Pulmonary artery endothelial cell (primary cell): ENCODE measurements at regions not wholly inside any gene's neighbourhood (a gene's known extent, or its start where the extent isn't known, plus 50 kb on each side); places are given as distances from the start of the nearest gene placed in this dataset.

Source experiments
- DNase-seq: peaks from one replicate; pipeline ENCODE4 v3.0.0-alpha.2; 2011; ENCODE audit warnings: low read depth, low spot score

DNA sequence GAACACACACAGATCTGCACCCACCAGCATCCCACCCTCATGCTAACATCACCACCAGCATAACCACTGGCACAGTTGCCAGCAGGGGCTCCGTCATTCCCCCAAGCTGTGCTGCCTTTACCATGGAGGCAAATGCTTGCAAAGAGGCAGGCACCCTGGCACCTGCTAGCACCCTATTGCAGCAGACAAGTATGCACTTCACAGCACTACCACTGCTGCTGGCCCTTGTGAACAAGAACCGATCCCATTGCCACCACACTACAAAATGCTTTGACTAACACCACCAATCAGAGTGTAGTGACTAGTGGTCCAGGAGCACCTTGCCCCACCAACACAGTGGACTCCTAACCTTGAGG, 862.2 kb upstream of the DPPA4 start:
- no peak for DNase-seq

DNA sequence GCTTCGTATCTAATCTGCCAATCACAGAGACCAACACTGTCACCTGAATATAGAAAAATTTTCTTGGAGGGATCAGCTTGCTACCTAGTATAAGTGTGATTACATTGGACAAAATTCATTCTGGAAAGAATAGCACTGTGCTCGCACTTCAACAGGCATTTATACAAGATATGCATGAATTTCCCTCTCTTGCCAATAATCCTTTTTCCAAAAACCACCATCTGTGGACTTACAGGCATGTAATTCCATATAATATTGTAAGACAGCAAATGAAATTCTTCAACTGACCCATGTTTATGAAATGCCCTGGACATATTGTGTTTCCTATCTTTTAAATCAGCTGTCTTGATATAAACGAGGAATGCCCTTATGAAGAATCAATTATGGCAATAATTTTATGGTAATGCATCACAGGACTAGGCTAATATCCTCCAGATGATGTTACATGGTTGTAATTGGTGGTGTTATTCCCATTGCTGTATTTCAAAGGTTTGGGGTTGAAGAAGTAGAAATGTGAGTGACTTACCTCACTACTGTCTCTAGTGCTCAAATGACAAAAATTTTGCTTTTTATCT, 861.4 kb upstream of the NECTIN3 start:
- DNase-seq = no peak

DNA sequence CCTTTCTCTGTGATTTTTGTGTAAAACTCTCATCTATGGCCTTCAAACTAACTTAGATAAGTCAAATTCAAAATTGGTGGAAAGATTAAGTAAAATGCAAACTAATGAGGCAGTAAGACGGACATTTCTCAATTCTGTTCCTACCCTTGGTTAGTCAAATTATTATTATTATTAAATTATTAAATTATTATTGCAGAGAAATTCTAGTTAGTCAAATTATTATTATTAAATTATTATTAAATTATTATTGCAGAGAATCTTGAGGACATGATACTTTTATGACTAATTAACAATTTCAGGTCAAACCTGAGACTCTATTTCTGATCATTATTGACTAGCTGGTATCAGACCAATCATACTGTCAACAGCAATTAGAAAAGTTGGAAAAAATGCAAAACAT, 845.0 kb upstream of the NECTIN3 start:
- DNase-seq = no peak

GRCh38 chr3:110227991-110228390, 843.6 kb upstream of the NECTIN3 start:
- DNase-seq = peak; percentile 11

GRCh38 chr3:110234831-110235230, 836.8 kb upstream of the NECTIN3 start:
- no peak for DNase-seq

GRCh38 chr3:110236976-110237610, 834.5 kb upstream of the NECTIN3 start:
- no peak for DNase-seq

GRCh38 chr3:110243081-110243480, 828.5 kb upstream of the NECTIN3 start:
- no peak for DNase-seq

DNA sequence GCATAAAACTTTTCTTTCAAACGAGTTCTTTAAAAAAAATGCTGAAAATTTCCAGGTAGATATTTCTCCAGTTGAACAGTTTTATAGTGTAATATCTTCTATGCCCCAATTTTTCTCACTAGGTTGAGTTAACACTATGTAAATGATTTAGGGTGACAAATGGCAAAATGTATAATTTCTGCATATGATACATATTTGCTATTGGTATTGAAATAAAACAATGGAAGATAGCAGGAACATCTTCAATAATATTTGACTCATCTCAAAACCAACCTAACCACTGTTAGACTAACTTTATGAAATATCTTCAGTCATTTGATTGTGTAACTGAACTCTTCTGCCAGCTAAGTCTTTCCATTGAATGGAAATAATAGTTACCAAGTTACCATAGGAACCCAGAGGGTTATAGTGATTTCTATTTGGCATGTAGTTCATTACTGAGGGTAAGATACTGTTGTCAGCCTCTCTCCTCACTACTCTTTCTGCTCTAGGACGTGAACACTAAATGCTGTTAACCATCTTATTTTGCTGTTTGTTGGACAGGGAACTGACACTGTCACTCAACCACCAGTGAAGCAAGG, 824.7 kb upstream of the NECTIN3 start:
- DNase-seq = no peak

DNA sequence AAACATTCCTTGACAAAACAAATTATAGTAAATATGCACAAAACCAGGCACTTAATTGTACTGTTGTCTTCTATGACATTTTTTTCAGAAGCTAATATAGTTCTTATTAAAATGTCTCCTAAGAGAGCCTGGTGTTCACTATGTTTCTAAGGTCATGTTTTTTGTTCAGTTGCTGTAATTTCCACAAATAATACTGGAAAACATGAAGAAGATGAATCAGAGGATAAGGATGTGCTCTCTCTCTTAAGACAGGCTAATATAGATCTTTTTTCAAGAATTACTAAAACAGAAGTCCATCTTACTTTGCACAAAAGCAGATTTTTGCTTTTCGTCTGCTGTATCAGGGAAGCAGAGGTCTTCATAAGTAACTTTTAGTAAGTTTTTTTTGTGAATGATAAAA, 823.0 kb upstream of the NECTIN3 start:
- no peak for DNase-seq

DNA sequence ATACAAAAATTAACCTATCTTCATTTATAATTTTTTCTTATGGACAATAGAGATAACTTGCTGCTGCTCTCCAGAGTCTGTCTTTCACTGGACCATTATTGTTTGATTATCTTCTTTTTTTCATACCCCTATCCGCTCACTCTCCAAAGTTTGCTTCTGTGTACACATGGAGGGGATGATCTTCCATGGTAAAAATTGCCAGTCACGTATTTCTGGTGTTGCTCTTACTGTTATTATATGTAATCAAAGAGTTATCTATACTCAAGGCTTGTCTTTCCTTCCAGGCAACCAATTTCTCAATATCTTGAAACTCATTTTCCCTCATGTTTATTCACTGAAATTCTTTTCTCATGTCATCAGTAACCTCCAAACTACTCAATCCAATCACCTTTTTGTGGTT, 817.8 kb upstream of the NECTIN3 start:
- no peak for DNase-seq

DNA sequence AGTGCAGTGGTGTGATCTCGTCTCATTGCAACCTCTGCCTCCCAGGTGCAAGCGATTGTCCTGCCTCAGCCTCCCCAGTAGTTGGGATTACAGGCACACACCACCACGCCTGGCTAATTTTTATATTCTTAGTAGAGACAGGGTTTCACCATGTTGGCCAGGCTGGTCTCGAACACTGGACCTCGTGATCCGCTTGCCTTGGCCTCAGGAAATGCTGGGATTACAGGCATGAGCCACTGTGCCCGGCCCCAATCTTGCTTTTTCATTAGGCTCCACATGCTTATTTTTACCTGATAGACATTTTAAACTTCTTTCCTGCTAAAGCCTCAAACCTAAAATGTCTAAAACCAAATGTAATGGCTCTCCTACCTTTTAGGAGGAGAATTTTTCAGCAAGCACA, 817.0 kb upstream of the NECTIN3 start:
- DNase-seq = no peak

DNA sequence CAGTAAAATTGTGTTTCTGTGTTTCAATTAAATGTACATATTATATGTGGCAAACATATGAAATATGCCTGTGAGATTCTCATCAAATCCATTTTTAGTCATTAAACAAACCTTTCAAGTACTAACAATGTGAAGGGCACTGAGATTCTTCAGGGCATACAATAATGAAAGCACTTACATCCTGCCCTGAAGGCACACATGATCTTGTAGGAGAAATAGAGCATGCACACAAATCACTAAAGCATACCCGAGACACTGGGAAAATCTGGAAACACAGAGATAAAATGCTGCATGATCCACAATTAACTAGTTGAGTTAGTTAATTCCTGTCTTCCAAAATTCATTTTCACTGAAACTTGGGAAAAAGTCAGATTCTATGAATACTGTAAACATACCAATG, 810.5 kb upstream of the NECTIN3 start:
- no peak for DNase-seq

GRCh38 chr3:110262896-110263295, 808.7 kb upstream of the NECTIN3 start:
- no peak for DNase-seq

- no peak for DNase-seq
Observed at GRCh38 chr3:110265302-110265701, 806.3 kb upstream of the NECTIN3 start.

GRCh38 chr3:110267304-110267845, 804.2 kb upstream of the NECTIN3 start:
- DNase-seq = no peak

- DNase-seq = no peak
Observed at GRCh38 chr3:110272525-110272924, 799.1 kb upstream of the NECTIN3 start.

GRCh38 chr3:110291886-110292501, 779.6 kb upstream of the NECTIN3 start:
- DNase-seq = no peak

DNA sequence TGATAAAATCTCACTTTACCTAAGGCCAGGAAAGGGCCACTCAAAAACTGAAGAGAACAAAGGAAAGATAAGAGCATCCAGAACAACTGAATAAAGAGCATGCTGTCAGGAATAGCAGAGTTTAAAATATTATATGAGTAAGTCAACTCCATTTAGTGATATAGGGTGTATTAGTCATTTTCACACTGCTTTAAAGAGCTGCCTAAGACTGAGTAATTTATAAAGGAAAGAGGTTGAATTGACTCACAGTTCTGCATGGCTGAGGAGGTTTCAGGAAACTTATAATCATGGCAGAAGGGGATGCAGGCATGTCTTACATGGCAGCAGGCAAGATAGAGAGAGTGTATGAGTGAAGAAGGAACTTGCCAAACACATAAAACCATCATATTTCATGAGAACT, 778.0 kb upstream of the NECTIN3 start:
- DNase-seq = no peak

DNA sequence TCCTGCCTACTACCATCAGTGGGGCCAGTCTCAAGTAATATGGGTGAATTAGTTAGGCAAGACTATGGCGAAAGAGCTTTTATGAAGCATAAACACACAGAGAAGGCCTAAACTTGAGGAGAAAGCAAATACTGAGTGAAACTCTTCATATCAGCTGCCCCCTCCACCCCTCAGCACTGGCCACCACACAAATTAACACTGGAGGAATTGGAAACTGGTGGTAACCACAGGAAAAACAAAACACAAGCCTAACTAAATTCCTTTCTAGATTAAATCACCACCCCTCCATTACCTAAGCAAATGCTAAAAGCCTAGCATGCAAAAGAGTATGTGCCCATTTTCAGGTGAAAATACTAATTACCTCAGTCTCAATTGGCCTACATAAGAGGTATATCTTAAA, 774.7 kb upstream of the NECTIN3 start:
- DNase-seq = no peak

GRCh38 chr3:110301781-110302180, 769.8 kb upstream of the NECTIN3 start:
- DNase-seq = no peak

- DNase-seq = no peak
Observed at GRCh38 chr3:110307065-110307809, 764.4 kb upstream of the NECTIN3 start.

- DNase-seq = no peak
Observed at GRCh38 chr3:110311541-110311940, 760.1 kb upstream of the NECTIN3 start.
